Esophagus squamous epithelium (tissue), 5 donors: ENCODE measurements at regions not wholly inside any gene's neighbourhood (a gene's known extent, or its start where the extent isn't known, plus 50 kb on each side); places are given as distances from the start of the nearest gene placed in this dataset.

Experiments
- DNase-seq: peaks from one replicate; lab custom pipeline; 2025; lab: John Stamatoyannopoulos, UW
- H3K27ac ChIP-seq, 4 donors: fragments of 200-600 bp; sonication (generic); one replicate each; pipeline ENCODE4 v1.5.1; 2016 to 2019; ENCODE audit warnings: mild to moderate bottlenecking in 1 of 4
- H3K27me3 ChIP-seq, 4 donors: fragments of 200-600 bp; sonication (generic); 1 replicate in 3 of 4; 2 replicates in 1 of 4; pipeline versions ENCODE4 v1.5.1 to v1.6.0; 2017 to 2021; ENCODE audit warnings: antibody characterized with exemption in 1 of 4
- H3K36me3 ChIP-seq, 3 donors: fragments of 200-600 bp; sonication (generic); one replicate each; pipeline ENCODE4 v1.5.1; 2016 to 2019
- H3K4me1 ChIP-seq, 3 donors: fragments of 200-600 bp; sonication (generic); one replicate each; pipeline ENCODE4 v1.5.1; 2017 to 2019
- H3K4me3 ChIP-seq, 4 donors: fragments of 200-600 bp; sonication (generic); 1 replicate in 3 of 4; 2 replicates in 1 of 4; pipeline ENCODE4 v1.5.1; 2016 to 2019; ENCODE audit warnings: mild to moderate bottlenecking in 2 of 4, moderate library complexity in 1 of 4
- H3K9me3 ChIP-seq, 3 donors: fragments of 200-600 bp; sonication (generic); one replicate each; pipeline ENCODE4 v1.5.1; 2016 to 2019
- POLR2A ChIP-seq, 4 donors: fragments of 450-650 bp; IDR thresholded peaks; one replicate each; pipeline ENCODE4 v1.6.1; 2017; ENCODE audit warnings: antibody characterized with exemption in 4 of 4, mild to moderate bottlenecking in 4 of 4, moderate library complexity in 3 of 4
- WGBS, 2 donors: methylation state at CpG; one replicate each; pipeline ENCODE4 v1.1.5; 2018; 5-methylcytosine and 5-hydroxymethylcytosine counted together
- intact Hi-C: fragments of 100-400 bp; cut with DNase I; formaldehyde crosslinking; loops from one replicate; pipeline ENCODE4 v1.15.0; 2022
- TF ChIP-seq, protein P1 (sequence below), 6 experiments: fragments of 450-650 bp in 4 of 6; fragments of 200-600 bp in 2 of 6; sonication (generic) in 2 of 6; IDR thresholded peaks; one replicate each; pipeline ENCODE4 v1.5.1; 2016 to 2019; ENCODE audit warnings: antibody characterized with exemption in 6 of 6, mild to moderate bottlenecking in 4 of 6, moderate library complexity in 4 of 6
- donor health status: DM: yes; HTN: yes; CAD: no.

DNA sequence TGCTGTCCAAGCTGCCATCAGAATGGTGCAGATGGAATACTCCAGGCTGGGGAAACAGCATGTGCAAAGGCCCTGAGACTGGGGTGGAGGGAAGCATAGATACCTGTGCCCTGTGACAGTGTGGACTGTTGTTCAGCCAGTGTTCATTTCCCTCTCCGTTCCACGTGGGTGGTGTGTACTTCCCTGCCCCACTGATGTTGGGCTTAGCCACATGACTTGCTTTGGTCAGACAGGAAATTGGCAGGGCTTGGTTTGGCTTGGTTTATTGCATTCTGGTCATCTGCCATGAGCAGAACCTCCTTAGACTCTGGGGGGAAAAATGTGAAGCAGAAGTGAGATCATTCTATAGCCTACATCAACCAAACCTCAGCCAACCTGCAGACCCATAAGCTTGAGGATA, 102.4 kb upstream of the IGSF21 start:
- Histone ChIP-seq H3K27ac (no peak overlapping the region), H3K9me3 (no peaks in the 10 kb centered on the region), H3K27me3 (peaks cover 0 to 94% (median 0%) of the 10 kb centered on the region in 4 donors), H3K4me3 (no peak overlapping the region), H3K4me1 (no peaks in the 10 kb centered on the region), H3K36me3 (no peaks in the 10 kb centered on the region)
- WGBS, 2 donors, result 58 to 67% methylated on average over 2 of the region's 2 CpGs
- DNase-seq, result no peak
- TF ChIP-seq POLR2A (IDR thresholded peaks at IDR 0.05), result no peak
- TF ChIP-seq, protein P1, sequence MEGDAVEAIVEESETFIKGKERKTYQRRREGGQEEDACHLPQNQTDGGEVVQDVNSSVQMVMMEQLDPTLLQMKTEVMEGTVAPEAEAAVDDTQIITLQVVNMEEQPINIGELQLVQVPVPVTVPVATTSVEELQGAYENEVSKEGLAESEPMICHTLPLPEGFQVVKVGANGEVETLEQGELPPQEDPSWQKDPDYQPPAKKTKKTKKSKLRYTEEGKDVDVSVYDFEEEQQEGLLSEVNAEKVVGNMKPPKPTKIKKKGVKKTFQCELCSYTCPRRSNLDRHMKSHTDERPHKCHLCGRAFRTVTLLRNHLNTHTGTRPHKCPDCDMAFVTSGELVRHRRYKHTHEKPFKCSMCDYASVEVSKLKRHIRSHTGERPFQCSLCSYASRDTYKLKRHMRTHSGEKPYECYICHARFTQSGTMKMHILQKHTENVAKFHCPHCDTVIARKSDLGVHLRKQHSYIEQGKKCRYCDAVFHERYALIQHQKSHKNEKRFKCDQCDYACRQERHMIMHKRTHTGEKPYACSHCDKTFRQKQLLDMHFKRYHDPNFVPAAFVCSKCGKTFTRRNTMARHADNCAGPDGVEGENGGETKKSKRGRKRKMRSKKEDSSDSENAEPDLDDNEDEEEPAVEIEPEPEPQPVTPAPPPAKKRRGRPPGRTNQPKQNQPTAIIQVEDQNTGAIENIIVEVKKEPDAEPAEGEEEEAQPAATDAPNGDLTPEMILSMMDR (IDR thresholded peaks at IDR 0.05), result no peak
- intact Hi-C loops, result no loop called here

DNA sequence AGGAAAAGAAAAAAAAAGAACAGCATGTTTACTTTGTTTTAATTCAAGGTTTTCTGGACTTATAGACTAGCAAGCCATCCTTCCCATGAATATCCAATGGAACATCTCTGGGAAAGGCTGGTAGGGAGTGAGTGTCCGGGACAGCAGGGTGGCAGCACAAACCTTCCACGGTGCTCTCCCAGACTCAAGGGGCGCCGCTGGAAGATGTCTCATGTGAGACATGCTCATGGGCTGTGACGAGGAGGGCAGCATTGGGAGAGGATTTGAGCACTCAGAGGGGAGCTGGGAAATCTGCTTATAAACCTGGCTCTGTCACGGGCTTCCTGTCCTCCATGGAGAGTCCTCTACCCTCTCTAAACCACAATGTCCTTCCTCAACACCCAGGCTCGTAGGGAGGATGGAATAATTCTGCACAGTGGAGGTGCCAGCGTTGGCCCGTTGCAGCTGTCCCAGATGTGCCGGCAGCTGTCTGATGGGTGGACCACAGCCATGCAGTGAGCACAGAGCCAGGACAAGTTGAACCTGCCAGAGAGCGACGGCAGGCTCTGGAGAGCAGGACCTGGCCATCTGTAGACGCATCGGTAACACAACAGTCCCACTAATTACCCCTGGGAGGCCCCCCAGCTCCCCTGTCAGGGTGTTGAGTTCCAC, 100.1 kb upstream of the IGSF21 start:
- Histone ChIP-seq H3K4me3 (no peak overlapping the region), H3K27ac (no peak overlapping the region), H3K27me3 (peaks cover 0 to 97% (median 0%) of the 10 kb centered on the region in 4 donors), H3K4me1 (no peaks in the 10 kb centered on the region), H3K36me3 (no peaks in the 10 kb centered on the region), H3K9me3 (no peaks in the 10 kb centered on the region)
- no peak for DNase-seq
- intact Hi-C loops, result no loop called here
- WGBS, 2 donors, result 65% methylated on average over 6 to 10 of the region's 14 CpGs
- TF ChIP-seq, protein P1 (IDR thresholded peaks at IDR 0.05), result no peak
- no peak for TF ChIP-seq POLR2A (IDR thresholded peaks at IDR 0.05)

DNA sequence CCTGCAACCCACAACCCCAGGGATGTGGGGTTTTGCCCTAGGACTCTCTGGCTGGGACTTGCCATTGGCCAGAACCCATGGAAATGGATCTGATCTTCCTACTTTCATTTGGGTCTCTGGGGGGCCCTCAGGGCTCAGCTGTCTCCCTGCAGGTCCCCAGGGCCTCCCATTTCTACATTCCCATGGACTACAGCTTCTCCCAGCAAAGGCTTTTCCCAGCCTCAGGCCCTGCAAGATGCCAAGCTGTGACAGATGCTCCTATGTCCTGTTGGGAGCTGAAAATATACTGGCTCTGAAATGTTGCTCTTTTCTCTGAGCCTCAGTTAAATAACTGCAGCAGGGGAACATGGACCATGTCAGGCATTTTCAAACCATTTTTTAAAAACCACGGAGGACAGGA, 99.5 kb upstream of the IGSF21 start:
- no peaks in the 10 kb centered on the region for H3K4me1 ChIP-seq
- H3K9me3 ChIP-seq, result no peaks in the 10 kb centered on the region
- peaks cover 0 to 96% (median 0%) of the 10 kb centered on the region in 4 donors for H3K27me3 ChIP-seq
- no peak overlapping the region for H3K27ac ChIP-seq
- H3K36me3 ChIP-seq, result no peaks in the 10 kb centered on the region
- WGBS, 2 donors, result 20 to 79% methylated on average over 1 of the region's 1 CpG
- TF ChIP-seq, protein P1 (IDR thresholded peaks at IDR 0.05), result no peak
- no peak for TF ChIP-seq POLR2A (IDR thresholded peaks at IDR 0.05)
- intact Hi-C loops, result no loop called here
- no peak for DNase-seq
- no peak overlapping the region for H3K4me3 ChIP-seq

DNA sequence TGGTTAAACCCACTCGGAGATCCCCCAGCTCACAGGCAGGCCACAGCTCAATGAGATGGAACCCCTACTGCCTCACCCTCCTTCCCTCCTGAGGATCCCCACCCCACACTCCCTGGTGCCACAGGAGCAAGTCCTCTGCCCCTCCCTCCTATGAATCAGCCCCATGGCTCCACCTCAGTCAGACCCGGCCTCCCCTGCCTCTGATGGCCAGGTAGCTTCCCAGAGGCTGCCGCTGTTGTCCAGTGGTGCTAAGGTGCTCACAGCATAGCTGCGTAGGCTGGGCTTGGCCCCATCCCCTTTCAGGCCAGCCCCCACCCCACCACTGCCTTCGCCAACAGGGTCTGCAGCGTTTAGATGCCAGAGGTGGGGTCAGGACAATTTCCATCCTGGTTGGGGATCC, 98.5 kb upstream of the IGSF21 start:
- intact Hi-C loops, result no loop called here
- no peak for DNase-seq
- H3K4me1 ChIP-seq, result no peaks in the 10 kb centered on the region
- H3K27ac ChIP-seq, result no peak overlapping the region
- H3K9me3 ChIP-seq, result no peaks in the 10 kb centered on the region
- peaks cover 0 to 96% (median 0%) of the 10 kb centered on the region in 4 donors for H3K27me3 ChIP-seq
- H3K4me3 ChIP-seq, result no peak overlapping the region
- WGBS, 2 donors, result 26 to 35% methylated on average over 2 to 4 of the region's 6 CpGs
- TF ChIP-seq, protein P1 (IDR thresholded peaks at IDR 0.05), result no peak
- no peak for TF ChIP-seq POLR2A (IDR thresholded peaks at IDR 0.05)
- H3K36me3 ChIP-seq, result no peaks in the 10 kb centered on the region

DNA sequence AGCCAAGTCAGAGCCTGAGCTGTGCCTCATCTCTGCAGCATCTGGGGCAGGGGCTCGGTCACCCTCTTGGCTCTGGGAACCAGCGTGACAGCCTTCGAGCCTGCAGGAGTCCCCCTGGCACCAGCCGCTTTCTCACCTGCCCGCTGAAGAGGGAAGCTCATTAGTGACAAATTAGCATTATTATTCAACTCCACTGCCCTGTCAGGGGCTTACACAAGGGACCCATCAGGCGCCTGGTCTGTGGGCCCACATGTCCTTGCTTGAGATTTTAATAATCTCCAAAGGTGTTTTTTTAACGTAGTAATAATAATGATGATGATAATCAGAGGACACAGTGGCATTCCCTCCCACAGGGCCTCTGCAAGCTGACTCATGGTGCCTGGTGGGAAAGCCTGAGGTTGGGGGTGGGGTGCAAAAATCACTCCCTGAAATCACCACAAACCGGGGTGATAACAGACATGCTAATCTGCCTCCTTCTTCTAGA, 98.1 kb upstream of the IGSF21 start:
- no peaks in the 10 kb centered on the region for H3K4me1 ChIP-seq

More for the DNA sequence above, 98.1 kb upstream of the IGSF21 start:
- intact Hi-C loops, result no loop called here
- no peak for TF ChIP-seq POLR2A (IDR thresholded peaks at IDR 0.05)
- TF ChIP-seq, protein P1 (IDR thresholded peaks at IDR 0.05), result no peak
- Histone ChIP-seq H3K4me3 (no peak overlapping the region), H3K36me3 (no peaks in the 10 kb centered on the region), H3K27me3 (peaks cover 0 to 96% (median 0%) of the 10 kb centered on the region in 4 donors), H3K27ac (no peak overlapping the region), H3K9me3 (no peaks in the 10 kb centered on the region)
- DNase-seq, result no peak
- WGBS, 2 donors, result 12 to 20% methylated on average over 3 to 7 of the region's 8 CpGs
